Parathyroid adenoma (tissue), 2 donors: ENCODE measurements at regions not wholly inside any gene's neighbourhood (a gene's known extent, or its start where the extent isn't known, plus 50 kb on each side); places are given as distances from the start of the nearest gene placed in this dataset.

Experiments used
- H2AFZ ChIP-seq: fragments of 300-600 bp; sonication (generic); one replicate; pipeline ENCODE4 v1.7.0; 2017; ENCODE audit warnings: antibody characterized with exemption, mild to moderate bottlenecking
- H3K27ac ChIP-seq: fragments of 300-600 bp; sonication (generic); one replicate; pipeline ENCODE4 v1.7.0; 2017
- H3K27me3 ChIP-seq: fragments of 300-600 bp; sonication (generic); one replicate; pipeline ENCODE4 v1.7.0; 2017; ENCODE audit warnings: low read length; ENCODE audit not compliant: control insufficient read depth, insufficient read depth
- H3K36me3 ChIP-seq: fragments of 300-600 bp; sonication (generic); one replicate; pipeline ENCODE4 v1.7.0; 2017; ENCODE audit warnings: low read length; ENCODE audit not compliant: control insufficient read depth, insufficient read depth
- H3K4me1 ChIP-seq: fragments of 300-600 bp; sonication (generic); one replicate; pipeline ENCODE4 v1.7.0; 2017; ENCODE audit warnings: control low read depth
- H3K4me2 ChIP-seq: fragments of 300-600 bp; sonication (generic); one replicate; pipeline ENCODE4 v1.7.0; 2017; ENCODE audit warnings: low read length
- H3K4me3 ChIP-seq: fragments of 300-600 bp; sonication (generic); one replicate; pipeline ENCODE4 v1.7.0; 2017; ENCODE audit warnings: low read depth, low read length
- H3K79me2 ChIP-seq: fragments of 300-600 bp; sonication (generic); one replicate; pipeline ENCODE4 v1.7.0; 2017; ENCODE audit warnings: control low read depth
- H3K9ac ChIP-seq: fragments of 300-600 bp; sonication (generic); one replicate; pipeline ENCODE4 v1.7.0; 2017; ENCODE audit warnings: mild to moderate bottlenecking
- H3K9me3 ChIP-seq: fragments of 300-600 bp; sonication (generic); one replicate; pipeline ENCODE4 v1.7.0; 2017; ENCODE audit warnings: low read length; ENCODE audit not compliant: control insufficient read depth
- CTCF ChIP-seq: fragments of 300-600 bp; sonication (generic); IDR thresholded peaks from one replicate; pipeline ENCODE4 v1.7.0; 2017; ENCODE audit warnings: antibody characterized with exemption, mild to moderate bottlenecking
- donor health status: primary hyperparathyroidism.

- no peak overlapping the region for H3K9ac ChIP-seq
- no peaks in the 10 kb centered on the region for H3K36me3 ChIP-seq
- H3K27ac ChIP-seq: no peak overlapping the region
- H3K4me3 ChIP-seq: no peak overlapping the region
- no peaks in the 10 kb centered on the region for H3K9me3 ChIP-seq
- no peaks in the 10 kb centered on the region for H3K27me3 ChIP-seq
- TF ChIP-seq CTCF: no peak
- H3K79me2 ChIP-seq: no peaks in the 10 kb centered on the region
- no peak overlapping the region for H3K4me2 ChIP-seq
- H2AFZ ChIP-seq: no peak overlapping the region
- no peaks in the 10 kb centered on the region for H3K4me1 ChIP-seq
These were observed 304.6 kb upstream of the FOXF1 start for GRCh38 chr16:86205521-86206245.

- Histone ChIP-seq H3K4me3 (no peak overlapping the region), H3K79me2 (no peaks in the 10 kb centered on the region), H3K36me3 (no peaks in the 10 kb centered on the region), H3K4me1 (no peaks in the 10 kb centered on the region), H3K9ac (no peak overlapping the region), H3K4me2 (no peak overlapping the region), H2AFZ (no peak overlapping the region), H3K9me3 (no peaks in the 10 kb centered on the region), H3K27ac (no peak overlapping the region), H3K27me3 (no peaks in the 10 kb centered on the region)
- no peak for TF ChIP-seq CTCF
These were observed 303.0 kb upstream of the FOXF1 start for GRCh38 chr16:86207350-86207749.

- Histone ChIP-seq H3K9ac (no peak overlapping the region), H3K4me1 (no peaks in the 10 kb centered on the region), H3K79me2 (no peaks in the 10 kb centered on the region), H3K9me3 (no peaks in the 10 kb centered on the region), H3K27ac (no peak overlapping the region), H3K36me3 (no peaks in the 10 kb centered on the region), H3K4me3 (no peak overlapping the region), H2AFZ (no peak overlapping the region), H3K4me2 (no peak overlapping the region), H3K27me3 (no peaks in the 10 kb centered on the region)
- no peak for TF ChIP-seq CTCF
These were observed 301.1 kb upstream of the FOXF1 start for GRCh38 chr16:86209202-86209601.

GRCh38 chr16:86210403-86211193 is 299.7 kb upstream of the FOXF1 start:
- H3K27ac ChIP-seq: no peak overlapping the region
- no peaks in the 10 kb centered on the region for H3K79me2 ChIP-seq
- no peaks in the 10 kb centered on the region for H3K9me3 ChIP-seq
- no peaks in the 10 kb centered on the region for H3K27me3 ChIP-seq
- H3K4me3 ChIP-seq: no peak overlapping the region
- H3K4me1 ChIP-seq: no peaks in the 10 kb centered on the region
- no peaks in the 10 kb centered on the region for H3K36me3 ChIP-seq
- no peak overlapping the region for H2AFZ ChIP-seq
- no peak overlapping the region for H3K4me2 ChIP-seq
- no peak overlapping the region for H3K9ac ChIP-seq
- TF ChIP-seq CTCF: no peak
